ENCODE measurements at regions not wholly inside any gene's neighbourhood (a gene's known extent, or its start where the extent isn't known, plus 50 kb on each side); places are given as distances from the start of the nearest gene placed in this dataset.

DNA sequence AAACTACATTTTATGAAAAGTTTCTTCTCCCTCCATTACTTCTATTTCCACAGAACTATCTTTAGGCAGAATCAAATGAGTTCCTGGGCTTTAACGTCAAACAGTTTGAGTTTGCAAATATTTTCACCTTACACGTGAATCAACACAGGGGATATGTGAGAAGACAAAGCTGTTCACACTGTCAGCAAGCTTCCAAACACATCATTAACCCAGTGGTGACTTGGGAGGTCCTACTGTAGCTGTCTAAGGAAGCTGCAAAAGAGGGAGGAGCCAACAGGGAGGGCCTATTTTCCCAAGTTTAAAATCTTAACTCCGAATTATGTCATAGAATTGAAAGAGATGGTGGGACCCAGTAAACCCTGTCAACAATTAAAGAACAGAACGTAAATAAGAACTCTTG is 337.8 kb upstream of the DNAJC19 start:
- TF ChIP-seq, protein P1, sequence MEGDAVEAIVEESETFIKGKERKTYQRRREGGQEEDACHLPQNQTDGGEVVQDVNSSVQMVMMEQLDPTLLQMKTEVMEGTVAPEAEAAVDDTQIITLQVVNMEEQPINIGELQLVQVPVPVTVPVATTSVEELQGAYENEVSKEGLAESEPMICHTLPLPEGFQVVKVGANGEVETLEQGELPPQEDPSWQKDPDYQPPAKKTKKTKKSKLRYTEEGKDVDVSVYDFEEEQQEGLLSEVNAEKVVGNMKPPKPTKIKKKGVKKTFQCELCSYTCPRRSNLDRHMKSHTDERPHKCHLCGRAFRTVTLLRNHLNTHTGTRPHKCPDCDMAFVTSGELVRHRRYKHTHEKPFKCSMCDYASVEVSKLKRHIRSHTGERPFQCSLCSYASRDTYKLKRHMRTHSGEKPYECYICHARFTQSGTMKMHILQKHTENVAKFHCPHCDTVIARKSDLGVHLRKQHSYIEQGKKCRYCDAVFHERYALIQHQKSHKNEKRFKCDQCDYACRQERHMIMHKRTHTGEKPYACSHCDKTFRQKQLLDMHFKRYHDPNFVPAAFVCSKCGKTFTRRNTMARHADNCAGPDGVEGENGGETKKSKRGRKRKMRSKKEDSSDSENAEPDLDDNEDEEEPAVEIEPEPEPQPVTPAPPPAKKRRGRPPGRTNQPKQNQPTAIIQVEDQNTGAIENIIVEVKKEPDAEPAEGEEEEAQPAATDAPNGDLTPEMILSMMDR (IDR thresholded peaks at IDR 0.05): no peak
- no peak for TF ChIP-seq POLR2A (IDR thresholded peaks at IDR 0.05)

Measured in body of pancreas (tissue), 4 donors.